GM19395 (cell line): ENCODE measurements at regions not wholly inside any gene's neighbourhood (a gene's known extent, or its start where the extent isn't known, plus 50 kb on each side); places are given as distances from the start of the nearest gene placed in this dataset.

Source experiments
- ATAC-seq: cut with Tn5 transposase; IDR thresholded peaks from one replicate; pipeline ENCODE4 v1.9.1; 2021; ENCODE audit warnings: mild to moderate bottlenecking, moderate library complexity; ENCODE audit not compliant: unreplicated experiment

DNA sequence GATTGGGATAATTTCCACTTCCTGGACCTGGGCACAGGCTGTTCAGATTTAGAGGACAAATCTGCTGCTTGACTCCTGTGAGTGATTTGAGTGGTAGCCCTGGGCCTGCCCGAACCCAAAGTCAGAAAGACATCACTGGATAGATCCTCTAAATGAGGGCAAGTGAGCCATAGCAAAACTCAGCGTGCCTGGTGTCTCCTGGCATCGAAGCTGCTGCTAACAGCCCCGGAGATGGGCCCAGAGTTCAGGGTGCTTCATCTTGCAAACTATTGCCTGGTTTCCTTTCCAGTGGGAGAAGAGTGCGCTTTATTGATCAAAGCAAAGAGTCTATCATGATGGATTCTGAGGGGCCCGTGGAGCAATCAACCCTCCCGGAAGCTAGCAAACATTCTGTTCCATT, 153.1 kb upstream of the KLHL29 start:
- no peak for ATAC-seq

DNA sequence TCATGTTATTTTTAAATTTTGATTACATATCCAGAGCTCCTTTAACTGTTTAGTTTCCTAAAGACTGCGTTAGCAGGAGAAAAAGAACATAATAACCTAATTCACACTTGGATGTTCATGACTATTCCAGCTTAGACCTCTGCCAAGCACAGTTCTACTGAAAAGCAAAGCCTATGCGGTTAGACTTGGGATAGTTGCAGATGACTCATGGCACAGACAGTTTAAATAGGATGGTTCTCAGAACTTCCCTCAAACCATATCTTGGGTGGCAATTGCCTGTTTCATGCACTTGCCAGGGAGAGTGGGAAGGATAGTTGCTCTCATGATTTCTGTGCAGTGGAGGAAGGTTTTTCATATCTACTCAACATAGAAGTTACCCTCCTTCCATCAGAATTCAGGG, 149.7 kb upstream of the KLHL29 start:
- ATAC-seq, result no peak

DNA sequence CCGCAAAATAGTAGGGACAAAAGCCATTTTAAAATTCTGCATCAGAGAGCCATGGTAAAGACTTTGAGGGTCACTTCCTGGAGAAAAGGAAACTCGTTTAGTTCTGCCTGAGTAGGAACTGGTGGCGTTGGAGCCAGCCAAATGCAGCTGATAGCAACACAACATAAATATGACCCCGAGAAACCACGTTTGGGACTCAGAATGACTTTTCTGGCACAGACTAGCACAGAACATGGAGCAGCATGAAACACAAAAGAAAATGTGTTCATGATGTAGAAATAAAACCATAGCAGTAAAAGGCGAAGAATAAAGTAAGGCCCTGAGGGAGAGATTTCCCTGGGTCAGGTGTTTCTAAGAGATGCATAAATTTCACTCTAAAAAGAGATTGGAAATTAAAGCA, 149.2 kb upstream of the KLHL29 start:
- ATAC-seq, result no peak

DNA sequence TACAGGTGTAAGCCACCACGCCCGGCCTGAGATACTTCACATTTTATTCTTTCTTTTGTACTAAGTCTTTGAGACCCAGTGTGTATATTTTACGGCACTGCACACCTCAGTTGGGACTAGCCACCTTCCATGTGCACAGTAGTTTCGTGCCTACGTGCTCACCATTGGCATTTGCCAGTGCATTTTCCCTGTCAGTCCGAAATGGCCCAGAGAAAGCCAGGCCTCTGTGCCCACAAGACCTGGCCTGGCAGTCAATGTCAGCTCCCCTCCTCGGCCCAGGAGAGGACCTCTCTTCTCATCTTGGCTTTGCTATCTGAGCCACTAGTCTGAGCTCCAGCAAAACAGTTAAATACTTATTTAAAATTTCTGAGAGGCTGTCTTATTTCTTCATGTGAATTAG, 147.8 kb upstream of the KLHL29 start:
- no peak for ATAC-seq

DNA sequence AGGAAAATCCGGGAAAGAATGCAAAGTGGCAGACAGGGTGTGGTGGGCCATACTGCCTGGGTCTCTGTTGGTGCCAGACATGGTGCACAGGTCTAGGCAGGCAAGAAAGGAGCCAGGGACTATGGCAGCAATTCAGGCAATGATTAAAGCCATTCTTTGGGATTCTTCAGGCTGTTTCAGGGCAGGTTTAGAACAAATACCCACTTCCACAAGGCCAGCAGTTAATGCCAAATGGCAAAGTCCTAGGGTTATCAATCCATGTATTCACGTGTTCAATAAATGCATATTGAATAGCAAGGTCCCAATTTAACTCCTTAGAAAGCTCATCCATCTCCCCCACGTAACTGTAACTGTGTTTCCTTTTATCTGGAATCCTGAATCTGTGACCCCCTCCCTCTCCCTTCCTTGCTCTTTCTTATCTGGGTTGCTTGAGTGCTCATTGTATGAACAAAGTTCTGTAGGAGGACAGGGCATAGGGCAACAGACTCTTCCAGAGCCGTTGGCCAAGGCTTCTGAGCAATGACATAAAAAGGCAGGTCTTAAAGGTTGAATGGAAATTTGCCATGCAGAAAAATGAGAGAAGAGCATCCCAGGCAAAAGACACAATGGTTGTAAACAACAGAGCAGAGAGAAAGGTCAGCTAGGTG, 146.8 kb upstream of the KLHL29 start:
- no peak for ATAC-seq

DNA sequence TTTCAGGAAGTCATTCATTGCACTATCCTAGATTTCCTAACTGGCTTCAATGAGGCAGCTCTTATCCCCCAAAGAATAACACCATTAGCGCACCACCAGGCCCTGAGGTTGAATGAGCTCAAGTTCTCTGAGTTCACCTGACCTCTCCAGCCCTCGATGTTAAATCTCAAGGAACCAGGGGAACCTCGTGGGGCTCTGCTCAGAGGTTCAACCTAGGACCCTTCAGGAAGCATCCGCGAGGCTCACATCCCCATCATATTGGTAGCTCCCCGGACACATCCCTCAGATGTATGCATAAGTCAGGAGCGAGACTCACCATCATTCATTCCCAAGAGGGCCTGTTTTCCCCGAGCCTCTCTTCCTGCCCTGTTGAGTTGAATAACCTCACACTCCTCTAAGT, 145.6 kb upstream of the KLHL29 start:
- no peak for ATAC-seq

DNA sequence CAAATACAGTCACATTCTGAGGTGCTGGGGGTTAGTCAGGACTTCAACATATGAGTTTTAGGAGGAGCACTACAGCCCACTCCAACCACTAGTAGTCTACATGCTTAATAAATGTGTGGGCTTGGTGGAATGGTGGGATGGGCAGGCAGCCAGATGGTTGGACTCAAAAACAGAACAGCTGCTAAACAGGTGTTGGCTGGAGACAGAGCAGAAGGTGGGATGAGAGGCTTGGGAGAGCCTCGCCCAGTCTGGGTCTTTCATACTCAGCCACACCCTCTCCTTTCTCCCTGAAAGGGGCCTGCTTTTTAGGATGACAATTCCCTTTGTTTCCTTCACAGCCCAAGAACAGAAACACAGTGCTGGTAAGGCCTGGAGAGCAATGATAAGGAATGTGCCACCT, 143.9 kb upstream of the KLHL29 start:
- no peak for ATAC-seq

DNA sequence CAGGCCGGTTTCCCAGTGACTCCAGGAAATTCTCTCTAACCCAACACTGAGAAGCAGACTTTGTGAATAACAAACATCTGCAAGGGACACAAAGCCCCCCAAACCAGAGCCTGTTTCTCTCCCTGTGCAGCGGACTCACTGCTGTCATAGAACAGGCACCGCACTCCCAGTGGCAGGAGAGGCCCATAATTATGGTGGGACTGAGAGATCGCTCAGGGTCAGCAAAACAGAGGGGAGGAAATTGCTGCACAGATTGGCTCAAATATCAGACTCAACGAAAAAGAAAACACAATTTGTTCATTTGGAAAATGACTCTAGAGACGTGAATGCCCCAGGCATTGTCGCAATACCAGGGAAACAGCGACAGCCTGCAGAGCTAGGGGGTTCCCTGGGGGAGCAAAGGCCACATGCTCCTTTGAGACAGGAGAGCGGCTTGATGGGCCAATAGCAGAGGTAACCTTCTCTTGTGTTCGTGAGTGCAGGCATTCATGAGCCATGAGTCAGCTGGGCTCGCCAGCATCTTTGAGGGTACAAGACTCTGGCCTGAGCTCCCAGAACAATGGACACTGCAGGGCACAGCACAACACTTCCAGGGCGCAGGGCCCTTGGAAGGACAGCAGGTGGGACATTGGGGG, 143.3 kb upstream of the KLHL29 start:
- no peak for ATAC-seq

DNA sequence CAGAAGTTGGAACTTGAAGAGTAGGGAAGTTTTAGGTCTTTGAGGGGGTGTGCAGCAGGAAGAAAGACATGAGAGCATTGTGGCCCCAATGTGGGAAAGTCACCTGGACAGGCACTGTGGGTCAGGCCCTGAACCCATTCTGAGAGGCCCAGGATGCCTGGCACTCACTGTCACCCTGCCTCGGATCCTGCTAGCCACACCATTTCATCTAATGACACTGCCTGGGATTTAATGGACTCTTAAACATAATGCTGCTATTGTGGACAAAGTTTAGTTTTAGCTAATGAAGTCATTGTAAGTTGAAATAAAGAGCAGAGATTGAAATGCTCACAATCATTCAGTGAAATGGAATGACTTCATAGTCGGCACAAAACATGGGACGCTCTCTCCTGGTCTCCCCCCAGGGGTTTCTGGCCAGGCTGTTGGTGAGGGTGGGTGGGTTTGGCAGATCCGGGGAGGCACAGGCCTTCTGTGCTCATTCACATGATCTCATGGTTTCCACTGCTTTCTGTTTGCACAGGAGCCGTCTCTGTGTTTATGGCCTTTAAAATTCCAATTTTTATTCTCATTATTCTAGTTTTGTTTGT, 141.8 kb upstream of the KLHL29 start:
- no peak for ATAC-seq

DNA sequence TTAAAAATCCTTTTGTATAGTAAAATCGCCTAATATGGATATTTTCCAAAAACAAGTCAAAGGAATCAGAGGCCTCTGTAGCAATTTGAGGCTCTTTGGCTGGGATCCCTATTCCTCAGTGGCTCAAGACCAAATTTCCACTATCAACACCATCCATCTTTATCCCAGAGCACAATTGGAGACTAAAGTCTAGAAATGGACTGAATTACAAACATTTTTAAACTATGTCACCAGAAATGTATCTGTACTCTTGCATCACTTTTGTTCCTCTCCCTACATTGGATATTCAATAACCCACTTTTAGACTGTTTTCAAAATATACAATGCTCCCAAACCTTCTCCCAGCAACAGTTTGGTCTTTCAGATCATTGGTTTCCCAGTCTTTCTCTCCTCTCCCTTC, 140.4 kb upstream of the KLHL29 start:
- ATAC-seq, result no peak

DNA sequence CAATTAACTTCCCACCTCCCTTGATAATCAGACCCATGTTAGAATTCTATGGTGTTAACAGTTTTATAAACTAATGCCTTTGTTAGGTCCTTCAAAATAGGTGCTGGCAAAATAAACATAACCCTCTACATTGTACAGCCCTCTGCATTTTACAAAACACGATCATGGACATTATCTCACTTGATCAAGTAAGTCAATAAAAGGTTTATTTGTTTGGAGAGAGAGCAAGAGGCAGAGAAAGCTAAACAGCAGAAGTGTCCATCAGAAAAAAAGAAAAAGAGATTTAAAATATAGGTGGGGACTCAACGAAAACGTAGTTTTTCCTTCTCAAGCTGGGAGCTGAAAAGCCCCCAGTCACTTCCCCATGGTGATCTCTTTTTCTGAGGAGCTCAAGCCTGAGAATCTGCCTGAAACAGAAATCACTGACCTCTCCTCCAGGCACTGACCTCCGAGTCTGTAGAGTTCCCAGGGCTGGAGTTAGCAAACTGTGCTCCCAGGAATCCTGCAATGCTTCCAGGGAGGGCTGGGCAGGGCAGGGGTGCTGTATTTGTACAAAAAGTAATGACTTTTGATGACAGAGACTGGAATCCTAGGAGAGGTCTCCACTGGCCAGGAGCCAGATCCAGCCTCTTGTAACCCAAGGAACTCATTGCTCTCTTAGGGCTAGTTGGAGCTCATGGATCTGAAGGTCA, 137.8 kb upstream of the KLHL29 start:
- ATAC-seq, result no peak

DNA sequence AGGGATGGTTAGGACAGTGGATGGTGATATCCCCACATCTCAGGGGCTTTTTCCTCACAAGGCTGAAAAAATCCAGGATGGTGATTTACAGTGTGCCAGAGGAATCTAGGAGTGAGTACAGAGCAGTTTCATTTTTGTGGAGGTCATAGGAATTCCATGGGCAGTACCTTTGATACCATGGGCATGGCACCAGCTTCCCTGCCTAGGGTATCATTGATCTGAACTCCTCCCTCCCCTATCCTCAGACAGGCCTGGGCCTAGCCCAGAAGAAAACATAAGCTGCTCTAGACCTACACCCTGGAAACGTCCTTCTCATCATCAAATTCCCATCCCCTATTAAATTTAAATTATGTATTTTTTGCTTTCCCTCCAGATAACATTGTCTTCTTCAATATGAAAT, 136.3 kb upstream of the KLHL29 start:
- ATAC-seq, result no peak

DNA sequence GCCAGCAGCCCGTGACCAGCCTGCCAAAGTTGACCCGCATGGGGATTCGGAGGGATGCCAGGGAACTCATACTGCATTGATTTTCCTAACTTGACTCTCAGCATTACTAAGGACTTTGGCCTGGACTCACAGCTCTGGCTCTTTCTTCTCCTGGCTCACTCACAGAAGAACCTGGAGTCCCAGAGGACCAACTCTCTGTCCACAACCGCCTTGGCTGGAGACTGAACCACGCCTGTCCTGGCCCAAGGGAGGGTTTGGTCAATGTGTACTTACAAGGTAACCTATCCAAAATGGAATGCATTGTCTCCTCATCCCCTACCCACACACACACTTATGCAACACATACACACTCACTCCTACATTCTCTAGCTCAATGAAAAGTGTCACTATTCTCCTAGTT, 135.6 kb upstream of the KLHL29 start:
- no peak for ATAC-seq

DNA sequence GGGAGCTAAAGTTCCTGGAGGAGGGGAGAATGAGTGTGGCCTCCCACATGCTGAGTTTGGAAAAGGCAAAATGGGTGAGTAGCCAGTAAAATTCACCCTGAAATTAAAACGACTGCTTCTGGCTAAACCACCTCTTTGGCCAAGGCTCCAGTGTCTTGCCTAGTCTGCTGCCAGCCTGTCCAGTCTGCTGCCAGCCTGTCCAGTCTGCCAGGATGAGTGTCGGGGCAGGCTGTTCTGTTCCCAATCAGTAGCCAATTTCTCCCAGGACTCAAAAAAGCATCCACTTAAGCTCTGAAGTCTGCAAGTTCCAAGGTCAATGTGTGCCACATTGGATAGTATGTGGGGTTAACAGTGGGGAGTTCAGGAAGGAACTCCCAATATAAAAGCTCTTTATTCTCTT, 134.6 kb upstream of the KLHL29 start:
- no peak for ATAC-seq

DNA sequence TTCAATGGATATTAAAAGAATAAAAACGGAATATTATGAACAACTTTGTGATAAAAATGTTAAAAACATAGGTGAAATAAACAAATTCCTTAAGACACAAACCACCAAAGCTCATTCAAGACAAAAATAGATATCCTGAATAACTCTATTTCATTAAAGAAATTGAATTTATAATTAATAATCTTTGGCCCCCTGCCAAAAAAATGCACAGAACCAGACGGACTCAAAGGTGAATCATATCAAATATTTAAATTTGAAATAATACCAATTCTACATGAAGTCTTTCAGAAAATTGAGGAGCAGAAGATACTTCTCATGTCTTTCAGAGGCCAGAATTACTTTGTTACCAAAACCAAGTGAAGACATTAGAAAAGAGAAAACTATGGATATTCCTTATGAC, 128.3 kb upstream of the KLHL29 start:
- no peak for ATAC-seq

DNA sequence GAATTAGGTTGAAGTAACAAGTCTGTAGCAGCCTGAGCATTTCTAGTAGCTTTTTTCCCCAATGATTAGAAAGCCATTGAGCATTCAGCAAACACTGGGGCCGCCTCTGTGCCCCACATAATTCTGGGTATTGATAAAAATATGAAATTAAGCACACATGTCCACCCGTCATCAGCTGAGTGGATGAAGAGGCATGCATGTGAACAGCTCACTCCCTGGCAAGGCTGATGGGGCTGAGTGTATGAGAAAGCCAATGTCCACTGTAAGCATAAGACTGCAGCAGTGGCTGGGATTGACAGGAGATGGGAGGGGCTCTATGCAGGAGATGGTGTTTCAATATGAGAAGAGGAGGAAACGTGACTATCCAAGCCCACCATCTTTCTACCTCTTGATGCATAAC, 124.4 kb upstream of the KLHL29 start:
- ATAC-seq, result no peak

DNA sequence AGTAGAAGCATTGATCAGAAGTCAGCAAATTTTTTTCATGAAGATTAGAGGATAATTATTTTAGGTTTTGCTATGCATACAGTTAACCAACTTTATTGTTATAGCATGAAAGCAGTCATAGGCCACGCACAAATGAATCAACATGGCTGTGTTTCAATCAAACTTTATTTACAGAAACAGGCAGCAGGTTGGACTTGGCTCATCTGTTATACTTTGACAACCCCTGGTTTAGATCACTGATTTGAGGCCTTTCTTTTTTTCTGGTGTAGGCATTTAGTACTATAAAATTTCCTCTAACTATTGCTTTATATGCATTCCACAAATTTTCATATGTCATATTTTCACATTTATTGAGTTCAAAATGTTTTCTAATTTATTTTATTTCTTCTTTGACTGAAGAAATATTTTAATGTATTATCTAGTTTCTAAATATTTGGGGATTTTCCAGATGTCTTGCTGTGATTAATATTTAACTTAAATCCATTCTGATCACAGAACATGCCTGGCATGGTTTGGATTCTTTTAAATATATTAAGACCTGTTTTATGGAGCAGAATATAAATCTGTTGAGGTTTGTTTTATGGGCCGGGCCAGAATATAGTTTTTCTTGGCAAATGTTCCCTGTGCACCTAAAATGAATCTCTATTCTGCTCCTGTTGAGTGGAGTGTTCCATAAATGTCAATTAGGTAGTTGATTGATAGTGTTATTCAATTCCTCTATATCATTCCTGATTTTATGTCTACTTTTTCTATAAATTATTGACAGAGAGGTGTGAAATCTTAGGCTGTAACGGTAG, 116.3 kb upstream of the KLHL29 start:
- no peak for ATAC-seq

DNA sequence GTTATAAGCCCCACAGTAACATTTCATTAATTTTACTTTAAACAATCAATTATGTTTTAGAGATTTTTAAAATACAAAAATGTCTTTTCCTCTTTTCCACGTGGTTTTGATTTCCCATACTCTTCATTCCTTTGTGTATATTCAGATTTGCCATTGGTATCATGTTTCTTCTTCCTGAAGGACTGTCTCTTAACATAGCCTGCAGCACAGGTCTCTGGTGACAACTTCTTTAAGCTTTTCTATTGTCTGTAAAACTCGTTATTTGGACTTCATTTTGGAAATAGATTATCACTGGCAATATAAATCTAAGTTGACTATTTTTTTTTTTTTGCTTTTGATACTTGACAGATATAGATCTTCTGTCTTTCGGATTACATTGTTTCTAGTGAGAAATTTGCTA, 115.2 kb upstream of the KLHL29 start:
- ATAC-seq, result no peak

DNA sequence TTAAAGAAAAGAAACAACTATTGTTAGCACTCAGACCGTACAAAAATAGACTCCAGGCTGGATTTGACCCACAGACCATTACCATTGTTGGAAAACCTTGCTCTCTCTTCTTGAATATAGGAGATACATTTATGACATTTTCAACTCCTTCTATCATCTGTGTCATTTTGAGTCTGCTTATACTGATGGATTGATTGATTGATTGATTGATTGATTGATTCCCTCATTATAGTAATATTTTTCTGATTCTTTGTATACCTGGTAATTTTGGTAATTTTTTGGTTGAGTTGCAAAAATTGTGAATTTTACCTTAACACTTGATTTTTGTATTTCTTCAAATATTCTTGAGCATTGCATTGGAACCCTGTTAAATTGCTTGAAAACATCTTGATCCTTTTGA, 114.2 kb upstream of the KLHL29 start:
- no peak for ATAC-seq

DNA sequence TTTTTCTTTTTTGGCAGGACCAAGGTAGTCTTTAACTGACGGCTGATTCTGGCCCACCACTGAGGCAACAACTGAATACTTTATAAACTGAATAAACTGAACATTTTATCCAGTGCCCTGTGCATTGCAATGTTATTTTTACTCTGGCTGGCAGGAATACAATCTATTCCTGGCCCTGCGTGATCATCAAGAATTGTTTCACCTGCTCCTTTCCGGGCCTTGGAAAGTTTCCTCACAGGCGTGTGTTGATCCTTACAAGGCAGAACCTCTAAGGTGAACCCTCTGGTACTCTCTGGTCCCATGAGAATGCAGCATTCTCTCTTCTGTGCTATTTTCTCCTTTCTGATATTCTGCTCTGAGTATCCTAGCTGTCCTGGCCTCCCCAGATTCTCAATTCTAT, 113.7 kb upstream of the KLHL29 start:
- ATAC-seq, result no peak

DNA sequence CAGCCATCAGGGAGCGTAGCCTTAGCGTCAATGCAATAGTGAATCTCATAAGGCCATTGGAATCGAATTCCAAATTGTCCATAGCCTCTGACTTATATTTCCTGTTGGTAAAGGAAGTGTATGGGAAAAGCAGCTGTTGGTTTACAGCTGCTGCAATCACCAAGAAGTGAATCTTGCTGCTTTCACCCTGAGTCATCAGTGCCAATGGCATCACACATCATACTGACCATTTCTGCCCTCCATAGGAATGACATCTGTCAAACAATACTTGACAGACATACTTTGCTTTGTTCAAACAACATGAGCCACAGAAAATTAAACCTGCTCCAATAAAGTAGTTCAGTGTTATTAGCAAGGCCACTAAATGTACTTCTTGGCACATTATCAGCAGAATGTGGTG, 111.2 kb upstream of the KLHL29 start:
- no peak for ATAC-seq
